NOMO-1 treated with dmso at 0.1 percent for 144 hours (cell line): ENCODE measurements at regions not wholly inside any gene's neighbourhood (a gene's known extent, or its start where the extent isn't known, plus 50 kb on each side); places are given as distances from the start of the nearest gene placed in this dataset.
A peak's percentile ranks its signal among the peaks of the same experiment; 100 is the strongest.

Source experiments
- DNase-seq: peaks from one replicate; lab custom pipeline; 2025; ENCODE audit not compliant: unreplicated experiment; lab: John Stamatoyannopoulos, UW

DNA sequence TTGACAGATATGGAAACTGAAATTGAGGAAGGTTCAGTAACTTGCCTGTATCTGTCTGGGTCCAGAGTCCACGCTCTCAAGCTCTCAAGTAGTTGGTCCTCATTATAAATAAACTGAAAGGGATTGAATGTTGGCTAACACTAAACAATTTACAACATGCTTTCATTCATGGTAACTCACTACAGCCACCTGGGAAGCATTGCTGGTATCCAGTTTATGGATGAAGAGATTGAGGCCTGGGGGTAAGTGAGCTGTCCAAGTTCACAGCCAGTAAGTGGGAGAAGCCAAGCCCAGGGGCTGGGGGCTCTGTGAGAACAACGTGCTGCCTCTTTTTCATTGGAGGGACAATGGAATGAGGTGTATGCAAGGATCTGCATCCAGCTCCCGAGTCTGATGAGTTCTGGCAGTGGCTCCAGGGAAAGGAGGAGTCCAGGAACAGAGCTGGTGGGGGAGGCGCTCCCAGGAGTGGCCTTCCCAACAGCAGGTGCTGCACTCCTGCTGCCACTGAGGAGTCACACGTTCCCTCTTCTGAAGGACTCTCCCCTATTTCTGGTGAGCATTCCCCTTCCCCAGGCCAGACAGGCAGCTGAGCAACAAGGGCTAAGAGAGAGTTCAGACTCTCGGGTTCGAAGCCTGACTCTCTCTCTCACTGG, 175.8 kb downstream of the CSNK2A3 start:
- no peak for DNase-seq

DNA sequence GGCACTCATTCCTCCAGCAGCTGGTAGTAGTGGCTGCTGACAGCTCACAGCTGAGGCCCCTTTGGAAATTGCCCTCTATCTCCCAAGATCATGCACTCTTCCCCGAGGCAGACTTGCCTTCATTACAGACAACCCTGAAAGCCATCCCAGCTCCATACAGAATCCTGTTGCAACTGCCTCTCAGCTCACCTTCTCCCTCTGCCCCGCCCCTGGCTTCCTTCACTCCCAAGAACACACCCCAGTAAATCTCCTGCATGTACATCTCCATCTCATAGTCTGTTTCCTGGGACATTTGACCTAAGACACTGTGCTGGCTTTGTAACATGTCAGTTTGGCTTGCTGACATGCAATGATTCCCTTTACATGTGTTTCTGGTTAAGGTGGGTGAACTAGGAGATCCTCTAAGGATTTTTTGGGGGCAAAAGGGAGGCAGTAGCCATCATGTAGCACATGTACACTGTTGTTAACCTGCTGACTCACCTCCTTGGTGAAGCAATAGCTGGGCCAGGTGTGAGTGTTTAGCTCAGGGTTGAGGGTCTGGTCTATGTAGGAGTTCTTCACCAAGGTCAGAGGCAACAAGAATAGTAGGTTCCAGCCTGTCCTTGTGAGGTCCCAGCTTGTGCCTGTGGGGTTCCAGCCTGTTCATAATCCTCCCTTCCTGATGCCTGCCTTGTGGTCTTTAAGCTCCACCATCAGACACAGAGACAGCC, 179.6 kb downstream of the CSNK2A3 start:
- no peak for DNase-seq

DNA sequence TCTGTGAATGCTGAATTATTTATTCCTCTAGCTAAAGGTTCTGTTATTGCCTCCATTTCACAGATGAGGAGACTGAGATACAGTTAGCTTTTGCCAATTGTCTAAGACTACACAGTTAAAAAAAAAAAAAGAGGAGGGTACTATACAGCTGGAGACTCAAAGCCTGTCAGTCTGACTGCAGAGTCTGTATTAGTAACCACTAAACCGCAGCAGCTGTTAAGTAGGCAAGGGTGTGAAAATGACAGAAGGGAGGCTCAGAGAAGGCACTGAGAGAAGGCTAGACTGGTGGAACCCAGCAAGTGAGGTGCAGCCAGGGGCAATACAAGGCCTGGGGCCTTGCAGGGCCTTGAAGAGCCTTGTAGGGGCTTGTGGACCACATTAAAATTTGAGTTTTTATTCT, 181.2 kb downstream of the CSNK2A3 start:
- no peak for DNase-seq

DNA sequence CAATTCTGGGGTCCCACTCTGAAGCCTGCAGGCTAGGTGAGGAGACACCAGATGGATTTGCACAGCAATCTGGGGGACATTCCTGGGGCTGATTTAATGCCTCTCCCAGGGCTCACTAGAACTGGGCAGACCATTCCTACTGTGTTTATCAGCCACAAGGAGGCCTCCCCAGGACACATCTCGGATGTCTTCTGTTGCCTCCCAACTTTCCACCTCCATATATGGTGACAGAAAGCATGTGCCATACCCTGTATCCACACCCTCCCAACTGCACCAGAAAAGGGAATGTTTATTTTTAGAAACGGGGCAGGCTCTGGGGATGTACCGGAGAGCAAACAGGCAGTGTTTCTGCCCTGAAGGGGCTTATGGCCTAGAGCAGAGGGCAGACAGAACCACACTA, 181.8 kb downstream of the CSNK2A3 start:
- DNase-seq: no peak

DNA sequence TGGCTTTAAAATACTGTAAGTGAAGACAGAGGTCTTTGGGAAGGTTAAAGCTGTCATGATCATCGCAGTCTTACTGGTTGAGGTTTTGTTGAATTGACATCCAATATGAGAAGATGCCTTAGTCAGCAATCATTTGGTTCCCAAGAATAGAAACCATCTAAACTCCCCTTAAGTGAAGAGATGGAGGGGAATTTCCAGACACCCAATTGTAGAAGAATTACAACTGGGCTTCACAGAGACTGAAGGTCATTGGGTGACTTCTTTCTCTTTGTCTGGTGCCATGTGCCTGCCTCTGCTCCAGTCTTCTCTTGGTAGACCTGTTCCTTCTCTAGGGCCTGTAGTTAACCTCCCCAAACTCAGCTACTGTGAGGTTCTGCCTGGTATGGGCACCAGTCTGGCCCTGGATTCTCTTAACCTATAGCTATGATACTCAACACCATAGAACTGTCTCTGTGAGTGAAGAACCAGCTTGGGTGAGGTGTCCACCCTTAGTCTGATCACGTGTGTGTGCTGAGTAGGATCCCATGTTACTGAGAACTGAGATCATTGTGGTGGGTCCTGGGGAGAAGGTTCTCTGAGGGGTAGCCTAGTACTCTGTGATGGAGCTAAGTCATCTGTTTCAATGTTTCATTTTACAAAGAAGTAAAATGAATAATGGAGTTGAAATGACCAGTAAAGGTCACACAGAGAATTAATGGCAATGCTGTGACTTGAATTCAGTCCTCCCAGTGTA, 182.5 kb downstream of the CSNK2A3 start:
- no peak for DNase-seq

DNA sequence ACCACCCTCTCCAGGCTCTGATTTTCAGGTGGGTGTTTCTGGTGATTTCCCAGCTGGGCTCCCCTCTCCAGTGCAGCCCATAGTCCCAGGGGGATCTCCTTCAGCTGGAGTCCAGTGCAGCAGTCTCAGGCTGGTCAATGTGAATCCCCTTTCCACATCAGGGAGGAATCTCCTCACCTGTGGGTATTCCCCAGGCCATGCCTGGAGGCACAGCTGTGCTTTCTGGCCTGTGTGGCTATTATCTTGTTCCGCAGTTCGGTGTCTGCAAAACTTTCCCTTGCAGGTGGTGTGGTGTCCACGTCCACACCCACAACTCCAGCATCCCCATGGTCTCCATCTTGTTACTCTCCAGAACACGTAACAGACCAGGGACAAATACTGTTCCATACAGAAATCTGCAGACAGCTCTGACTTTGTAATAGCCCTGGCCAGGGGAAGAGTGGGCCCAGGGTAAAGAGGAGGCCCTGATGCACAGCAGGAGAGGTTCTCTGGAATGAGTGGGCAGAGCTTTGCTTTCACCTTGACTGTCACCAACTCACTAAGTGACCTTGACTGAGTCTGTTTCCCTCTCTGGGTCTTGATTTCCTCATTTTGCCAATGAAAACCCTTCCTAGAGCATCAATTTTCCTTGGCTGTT, 183.2 kb downstream of the CSNK2A3 start:
- DNase-seq: no peak

DNA sequence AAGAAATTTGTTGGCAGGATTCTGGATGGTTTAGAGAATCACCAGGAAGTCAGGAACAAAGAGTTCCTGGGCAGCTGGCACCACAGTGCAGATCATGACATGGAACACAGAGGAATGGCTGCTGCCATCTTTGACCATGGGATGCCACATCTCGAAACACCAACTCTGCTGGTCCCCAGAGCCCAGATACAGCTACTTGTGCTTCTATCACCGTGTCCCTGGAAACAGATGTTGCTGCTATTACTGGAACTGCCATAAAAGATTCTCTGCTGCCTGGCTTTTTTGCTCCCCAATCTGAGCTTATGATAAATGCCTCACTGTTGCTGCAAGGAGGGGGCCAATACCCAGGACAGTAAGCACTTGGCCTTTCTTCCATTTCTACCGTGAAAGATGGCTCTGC, 185.2 kb downstream of the CSNK2A3 start:
- DNase-seq: no peak

DNA sequence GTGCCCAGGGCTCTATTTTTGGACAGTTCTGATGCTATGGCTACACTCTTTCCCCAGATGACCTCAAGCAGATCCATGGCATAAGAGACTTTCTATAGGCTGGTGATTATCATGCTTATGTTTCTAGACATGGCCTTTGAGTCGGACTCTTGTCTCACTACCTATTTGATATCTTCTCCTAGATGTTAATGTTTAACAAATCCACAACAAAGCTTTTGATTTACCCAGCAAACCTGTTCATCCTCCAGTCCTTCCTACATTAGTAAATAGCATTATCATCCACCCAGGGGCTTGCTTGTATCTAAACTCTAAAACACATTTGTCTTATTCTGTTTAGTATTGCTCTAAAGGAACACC, 188.7 kb downstream of the CSNK2A3 start:
- no peak for DNase-seq

DNA sequence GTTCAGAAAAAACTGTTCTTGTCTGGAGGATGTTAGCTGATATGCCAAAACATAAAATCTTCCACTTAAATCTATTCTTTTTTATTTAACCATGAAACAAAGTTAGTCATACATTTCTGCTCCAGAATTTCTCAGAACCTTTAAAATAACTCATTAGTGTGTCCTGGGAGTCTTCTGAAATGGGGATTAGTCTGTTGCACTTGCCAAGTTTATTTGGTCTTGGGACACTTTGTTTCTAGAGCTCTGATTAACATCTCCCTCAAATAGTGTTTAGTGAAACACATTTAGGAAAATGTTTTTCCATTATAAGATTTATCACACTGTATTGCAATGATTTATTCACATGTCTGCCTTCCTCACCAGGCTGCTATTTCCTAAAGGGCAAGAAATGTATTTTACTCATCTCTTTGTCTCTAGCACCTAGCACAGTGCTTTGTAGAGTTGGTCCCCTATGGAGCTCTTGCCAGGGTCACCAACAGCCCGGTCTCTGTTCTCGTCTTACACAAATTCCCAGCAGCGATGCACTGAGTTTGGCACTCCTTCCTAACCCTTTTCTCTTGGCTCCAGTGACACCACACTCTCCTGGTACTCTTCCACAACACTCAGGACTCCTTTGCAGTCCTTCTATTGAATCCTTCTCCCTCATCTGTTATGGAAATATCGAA, 189.2 kb downstream of the CSNK2A3 start:
- DNase-seq: no peak

DNA sequence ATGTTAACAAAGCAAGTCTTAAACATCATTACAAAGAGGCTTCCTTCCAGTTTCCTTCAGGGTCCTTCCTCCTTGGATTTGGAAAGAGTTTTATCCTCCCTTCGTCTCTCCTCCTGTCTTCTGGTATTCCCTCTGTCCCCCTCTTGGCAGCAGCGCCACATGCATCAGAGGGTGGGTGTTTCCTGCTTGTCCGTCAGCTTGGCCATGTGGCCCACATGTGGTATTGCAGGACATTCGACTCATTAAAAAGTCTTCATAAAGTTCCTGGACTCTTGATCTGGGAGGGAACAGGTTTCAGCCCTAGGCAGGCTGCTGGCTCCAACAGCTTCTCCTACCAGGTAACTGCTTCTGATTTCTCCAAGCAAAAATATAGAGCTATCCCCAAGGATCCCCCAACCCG, 189.8 kb downstream of the CSNK2A3 start:
- no peak for DNase-seq

DNA sequence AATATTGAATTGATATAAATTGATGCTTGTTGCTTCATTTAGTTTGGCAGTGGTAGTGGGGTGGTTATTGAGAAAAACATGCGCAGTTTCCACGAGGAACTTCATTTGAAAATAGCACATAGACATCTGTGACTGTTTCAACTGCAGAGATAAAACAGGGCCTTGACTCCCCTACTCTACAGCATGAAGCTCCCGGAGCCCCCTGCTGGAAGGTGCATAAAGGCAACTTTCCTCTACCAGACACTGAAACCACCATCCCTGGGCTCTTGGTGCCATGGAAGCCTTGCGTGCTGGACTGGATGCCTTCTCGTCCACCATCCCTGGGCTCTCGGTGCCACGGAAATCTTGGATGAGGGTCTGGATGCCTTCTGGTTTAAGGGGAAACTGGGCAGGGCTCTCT, 195.9 kb downstream of the CSNK2A3 start:
- no peak for DNase-seq

DNA sequence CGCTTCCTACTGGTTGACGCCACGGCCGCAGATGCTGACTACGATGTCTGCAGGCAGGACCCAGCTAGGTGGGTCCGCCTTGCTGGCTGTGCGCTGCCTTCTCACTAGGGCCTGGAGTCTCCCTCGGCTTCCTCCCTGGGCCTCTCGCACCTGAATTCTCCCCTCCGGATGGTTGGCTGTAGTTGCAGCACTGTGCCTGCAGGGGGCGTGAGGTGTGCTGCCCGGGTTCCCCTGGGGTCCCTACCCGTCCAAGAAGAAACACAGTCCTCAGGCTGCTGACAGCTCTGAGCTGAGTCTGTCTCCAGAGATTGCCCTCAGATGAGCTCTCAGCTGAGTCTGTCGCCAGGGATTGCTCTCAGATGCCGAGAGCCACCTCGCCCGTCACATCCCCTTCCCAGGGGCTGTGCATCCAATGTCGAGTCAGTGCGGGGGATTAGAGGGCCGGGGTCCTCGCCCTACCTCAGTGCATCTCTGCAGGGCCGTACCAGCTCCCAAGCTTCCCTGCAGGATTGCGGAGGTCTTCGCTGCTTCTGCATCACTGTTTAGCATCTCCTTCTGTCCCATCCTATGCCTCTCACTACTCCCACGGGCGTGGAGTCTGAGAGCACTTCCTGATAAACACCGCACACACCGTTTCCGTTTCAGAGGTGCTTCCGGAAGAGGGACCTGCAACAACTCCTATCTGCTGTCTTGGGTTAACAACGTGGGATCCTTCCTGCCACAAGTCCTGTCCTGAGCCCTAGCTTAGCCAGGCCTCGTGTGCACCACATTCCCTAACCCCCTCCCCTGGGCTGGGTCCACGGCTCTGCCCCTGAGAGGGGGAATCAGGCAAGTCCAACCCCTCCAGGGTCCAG, 196.9 kb downstream of the CSNK2A3 start:
- DNase-seq: no peak

DNA sequence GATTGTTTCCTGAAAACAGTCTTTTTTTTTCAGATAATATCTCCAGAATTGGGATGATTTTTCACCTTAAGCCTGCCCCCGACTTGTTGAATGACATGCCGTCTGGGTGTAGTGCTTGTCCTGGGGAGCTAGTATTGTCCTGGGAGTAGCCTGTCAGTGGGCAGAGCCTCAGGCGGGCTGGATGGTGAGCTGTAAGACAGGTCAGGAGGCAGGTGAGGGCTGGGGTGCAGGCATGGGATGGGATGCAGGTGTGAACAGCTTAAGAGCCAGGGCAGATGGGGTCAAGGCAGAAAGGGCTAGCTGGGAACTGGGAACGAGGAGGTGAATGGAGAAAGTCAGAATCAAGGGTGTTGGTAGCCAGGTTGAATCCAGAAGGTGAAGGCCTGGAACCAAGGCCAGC, 200.2 kb downstream of the CSNK2A3 start:
- DNase-seq: no peak

DNA sequence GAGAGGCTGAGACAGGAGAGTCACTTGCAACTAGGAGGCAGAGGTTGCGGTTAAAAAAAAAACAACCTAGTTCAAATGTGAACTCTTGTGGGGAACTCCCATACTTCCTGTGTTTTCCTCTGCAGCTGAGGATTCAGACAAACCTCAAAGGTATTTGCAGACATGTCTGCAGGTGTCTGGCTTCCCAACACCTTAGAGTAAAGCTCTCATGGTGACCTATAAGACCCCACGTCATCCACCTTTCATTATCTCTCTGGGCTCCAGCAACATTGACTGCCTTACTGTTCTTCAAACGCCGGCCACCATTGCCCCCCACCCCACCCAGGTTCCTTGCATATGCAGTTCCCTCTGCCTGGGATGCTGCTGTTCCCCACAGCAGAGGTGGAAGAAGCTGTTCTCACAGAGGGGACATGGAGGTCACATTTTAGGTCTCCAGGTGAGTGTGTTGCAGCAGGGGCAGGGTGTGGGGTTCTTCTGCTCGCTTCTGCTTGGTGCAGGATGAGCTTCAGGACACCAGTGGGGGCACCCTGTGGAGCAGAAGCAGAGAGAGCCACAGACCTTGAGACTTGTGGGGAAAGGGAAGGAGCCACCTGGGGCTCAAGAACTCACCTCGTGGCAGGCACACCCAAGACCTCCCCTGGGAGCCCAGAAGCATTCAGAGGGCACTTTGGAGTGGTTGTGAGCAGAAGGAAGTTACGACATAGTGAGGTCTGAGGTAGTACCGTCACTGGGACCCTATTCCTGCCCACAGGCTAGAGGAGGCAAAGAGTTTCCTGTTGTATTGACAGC, 203.2 kb downstream of the CSNK2A3 start:
- DNase-seq: peak; percentile 17

DNA sequence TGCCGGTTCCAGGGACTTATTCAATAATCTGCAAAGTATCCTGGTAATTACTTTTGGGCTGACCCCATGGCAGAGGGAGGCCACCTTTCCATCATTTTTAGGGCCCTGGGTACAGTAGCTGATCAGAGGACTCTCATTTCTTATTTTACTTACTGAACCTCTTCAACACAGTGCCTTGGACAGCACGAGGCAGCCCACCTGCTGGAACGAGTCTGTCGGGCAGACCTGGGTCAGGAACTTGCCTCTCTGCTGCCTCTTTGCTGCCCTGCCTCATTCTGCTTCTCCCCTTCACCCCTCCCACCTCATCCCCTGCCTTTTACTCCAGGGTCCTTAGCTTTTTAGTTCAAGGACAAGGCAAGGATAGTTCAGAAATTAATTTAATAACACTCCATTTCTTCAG, 204.5 kb downstream of the CSNK2A3 start:
- DNase-seq: no peak

DNA sequence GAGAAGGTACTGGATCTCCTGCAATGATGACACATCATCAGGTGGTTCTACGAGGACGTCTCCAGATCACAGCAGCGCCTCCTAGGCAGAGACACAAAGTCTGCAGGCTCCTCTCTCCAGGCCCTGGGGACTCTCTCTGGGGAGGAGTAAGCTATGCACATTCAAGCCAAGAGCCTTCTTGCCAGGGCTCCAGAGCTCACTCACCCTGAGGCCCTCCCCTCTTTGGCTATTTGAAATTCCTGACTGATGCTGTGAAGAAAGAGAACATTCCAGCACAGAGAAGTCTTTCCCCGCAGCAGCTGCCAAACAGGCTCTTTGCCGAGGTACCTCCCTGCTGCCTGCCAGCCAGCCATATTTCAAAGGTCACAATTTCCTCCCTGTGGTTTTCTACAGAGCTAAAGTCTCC, 204.9 kb downstream of the CSNK2A3 start:
- no peak for DNase-seq

DNA sequence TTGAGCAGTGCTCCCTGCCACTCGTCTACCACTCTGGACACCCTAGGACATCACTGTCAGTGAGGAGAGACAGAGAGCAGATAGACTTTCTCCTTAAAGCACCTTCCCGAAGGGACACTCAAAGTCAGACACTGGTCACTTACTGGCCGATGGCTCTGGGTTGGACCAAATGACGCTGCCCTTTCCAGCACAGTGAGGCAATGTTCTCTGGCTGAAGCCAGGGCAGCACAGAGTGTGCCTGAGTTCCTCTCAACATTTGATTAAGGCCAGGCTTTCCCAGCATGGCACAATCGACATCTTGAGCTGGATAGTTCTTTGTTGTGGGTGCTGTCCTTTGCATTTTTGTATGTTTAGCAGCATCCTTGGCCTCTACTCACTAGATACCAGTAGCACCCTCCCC, 206.2 kb downstream of the CSNK2A3 start:
- DNase-seq: no peak

DNA sequence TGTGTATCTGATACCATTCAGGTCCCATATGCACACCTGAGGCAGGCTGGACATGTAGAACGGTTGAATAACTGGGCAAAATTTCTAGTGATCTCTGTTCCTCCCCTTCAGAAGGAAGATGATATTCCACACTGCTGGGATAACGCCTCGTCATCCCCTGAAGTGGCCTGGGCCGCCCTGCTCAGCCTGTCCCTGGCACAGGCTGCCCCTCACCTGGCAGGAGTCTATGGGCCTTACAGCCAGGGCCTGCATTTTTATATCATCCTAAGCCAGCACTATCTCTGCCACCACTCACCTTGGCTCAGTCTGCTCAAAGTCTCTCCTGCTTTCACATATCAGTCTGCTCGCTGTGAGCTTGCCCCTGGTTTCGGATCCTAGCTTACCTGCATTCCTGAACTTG, 209.2 kb downstream of the CSNK2A3 start:
- DNase-seq: no peak

DNA sequence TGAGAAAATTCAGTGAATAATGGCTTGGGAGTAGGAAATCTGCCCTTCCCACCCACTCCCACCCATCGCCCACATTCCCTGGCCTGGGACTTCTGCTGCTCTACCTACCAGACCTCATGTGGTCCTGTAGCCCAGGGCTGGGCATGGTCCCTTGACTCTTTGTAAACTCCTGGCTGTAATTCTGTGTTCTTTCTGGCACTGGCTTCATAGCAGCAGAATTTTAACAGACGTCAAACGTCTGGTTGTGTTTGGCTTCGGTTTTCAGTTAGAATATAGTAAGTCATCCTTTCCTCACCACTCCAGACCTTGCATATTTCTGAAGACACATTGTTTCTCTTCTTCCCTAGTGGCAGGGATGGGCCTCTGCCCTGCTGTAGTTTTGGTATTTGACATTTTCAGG, 210.6 kb downstream of the CSNK2A3 start:
- no peak for DNase-seq

DNA sequence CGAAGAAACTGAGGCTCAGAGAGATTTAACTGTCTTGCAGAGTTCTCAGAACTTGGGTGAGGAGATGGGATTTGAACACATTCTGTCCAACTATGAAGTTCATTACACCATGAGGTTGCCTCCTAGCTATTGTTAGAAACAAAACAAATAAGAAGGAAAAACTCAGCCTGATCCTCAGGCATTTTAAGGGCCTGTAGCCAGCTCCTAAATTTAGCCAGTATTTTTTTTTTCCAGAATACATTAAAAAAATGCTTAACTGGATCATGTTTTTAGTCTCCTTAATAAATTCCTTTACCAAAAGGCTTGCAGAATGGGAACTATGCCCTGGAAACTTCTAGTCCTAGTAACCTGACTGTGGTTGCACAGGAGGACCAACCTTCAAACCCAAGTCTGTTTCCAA, 212.0 kb downstream of the CSNK2A3 start:
- no peak for DNase-seq
